K562 (cell line): ENCODE measurements at regions not wholly inside any gene's neighbourhood (a gene's known extent, or its start where the extent isn't known, plus 50 kb on each side); places are given as distances from the start of the nearest gene placed in this dataset.

ENCODE experiments used
- ELF4 ChIP-seq: fragments of 450-650 bp; formaldehyde crosslinking; IDR thresholded peaks from 2 replicates; pipeline ENCODE4 v1.4.0; 2022; ENCODE audit warnings: missing genetic modification characterization
- HNRNPK ChIP-seq: fragments of 200-400 bp; formaldehyde crosslinking; IDR thresholded peaks from one replicate; pipeline ENCODE4 v1.6.1; 2018; ENCODE audit warnings: mild to moderate bottlenecking, low read depth, low read length; ENCODE audit not compliant: poor library complexity, severe bottlenecking
- HSF4 ChIP-seq: fragments of 250-450 bp; sonication (Bioruptor Pico); IDR thresholded peaks from 2 replicates; pipeline ENCODE4 v2.1.2; 2022; ENCODE audit warnings: mild to moderate bottlenecking, moderate library complexity, borderline replicate concordance
- REST ChIP-seq, 2 experiments: fragments of 450-650 bp; formaldehyde crosslinking in 1 of 2; IDR thresholded peaks; 2 replicates each; pipeline versions ENCODE4 v1.4.0 to v1.6.1; 2014 to 2020; ENCODE audit warnings: mild to moderate bottlenecking in 2 of 2, borderline replicate concordance in 1 of 2, low read depth in 1 of 2

- TF ChIP-seq HSF4 (no peak), REST (IDR thresholded peaks at IDR 0.05; ENCODE audit: borderline replicate concordance) (no peak), REST (CRISPR knock-in tag; IDR thresholded peaks at IDR 0.05; ENCODE audit: low read depth) (no peak), HNRNPK (no peak), ELF4 (CRISPR knock-in tag) (no peak)
- TF ChIP-seq, all 486 proteins: peak for 0
Measured at GRCh38 chr7:24496036-24496435, 77.2 kb upstream of the PALS2 start (continued).
